ENCODE measurements at regions not wholly inside any gene's neighbourhood (a gene's known extent, or its start where the extent isn't known, plus 50 kb on each side); places are given as distances from the start of the nearest gene placed in this dataset.

DNA sequence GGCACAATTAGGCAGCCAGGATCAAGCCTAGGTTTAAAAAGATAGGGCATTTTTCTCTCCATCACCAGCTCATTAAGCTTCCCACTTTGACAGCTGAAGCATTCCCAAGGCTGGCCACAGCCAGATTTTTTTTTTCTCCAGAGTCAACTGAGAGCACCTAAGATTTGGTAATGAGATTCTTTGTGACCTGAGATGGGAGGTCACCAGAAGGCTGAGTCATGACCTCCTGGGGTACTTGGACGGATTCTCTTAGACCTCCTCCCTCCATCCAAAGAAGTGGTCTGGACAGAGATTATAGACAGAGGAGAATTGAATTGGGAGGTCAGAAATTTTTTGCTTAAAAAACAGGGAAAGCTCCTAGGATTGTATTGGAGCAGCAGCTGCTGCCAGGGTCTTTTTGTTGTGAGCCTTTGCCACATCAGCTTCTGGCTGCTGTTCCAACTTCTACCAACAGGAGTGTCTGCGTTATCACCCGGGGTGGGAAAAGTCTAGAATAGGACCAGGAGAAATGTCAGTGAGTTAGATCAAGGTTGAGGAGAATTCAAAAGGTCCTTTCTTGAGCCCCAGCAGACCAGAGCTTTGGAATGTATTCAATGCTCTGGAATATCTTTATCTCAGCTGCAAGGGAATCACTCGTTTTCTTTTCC is 221.2 kb upstream of the N4BP1 start:
- no peaks in the 10 kb centered on the region for H3K27me3 ChIP-seq (ENCODE audit: control insufficient read depth, insufficient read depth, low read length)
- H3K36me3 ChIP-seq (ENCODE audit: control insufficient read depth, insufficient read depth, low read length): no peaks in the 10 kb centered on the region
- no CpG with 5 or more reads among the region's 4 CpGs for WGBS (ENCODE audit: insufficient coverage)
- no peaks in the 10 kb centered on the region for H3K4me1 ChIP-seq (ENCODE audit: control insufficient read depth, insufficient read depth, low read length)
- H3K4me3 ChIP-seq (ENCODE audit: low read length): no peak overlapping the region
- no peak for DNase-seq
- H3K9me3 ChIP-seq (replicated peaks; ENCODE audit: control insufficient read depth, low read depth, low read length): no peaks in the 10 kb centered on the region
- no peak overlapping the region for H3K27ac ChIP-seq (ENCODE audit: low read length)

GRCh38 chr16:48829336-48830310 is 219.6 kb upstream of the N4BP1 start:
- no peaks in the 10 kb centered on the region for H3K36me3 ChIP-seq (ENCODE audit: control insufficient read depth, insufficient read depth, low read length)
- no peak overlapping the region for H3K4me3 ChIP-seq (ENCODE audit: low read length)
- WGBS (ENCODE audit: insufficient coverage): 88% methylated on average over 12 of the region's 12 CpGs
- H3K9me3 ChIP-seq (replicated peaks; ENCODE audit: control insufficient read depth, low read depth, low read length): no peaks in the 10 kb centered on the region
- H3K27me3 ChIP-seq (ENCODE audit: control insufficient read depth, insufficient read depth, low read length): no peaks in the 10 kb centered on the region
- no peaks in the 10 kb centered on the region for H3K4me1 ChIP-seq (ENCODE audit: control insufficient read depth, insufficient read depth, low read length)
- H3K27ac ChIP-seq (ENCODE audit: low read length): no peak overlapping the region
- DNase-seq: no peak

GRCh38 chr16:48824271-48824670 is 214.3 kb upstream of the N4BP1 start:
- H3K27ac ChIP-seq (ENCODE audit: low read length): no peak overlapping the region
- peak; percentile 5 for DNase-seq
- no peaks in the 10 kb centered on the region for H3K9me3 ChIP-seq (replicated peaks; ENCODE audit: control insufficient read depth, low read depth, low read length)
- H3K4me3 ChIP-seq (ENCODE audit: low read length): no peak overlapping the region
- no CpG with 5 or more reads among the region's 2 CpGs for WGBS (ENCODE audit: insufficient coverage)
- H3K27me3 ChIP-seq (ENCODE audit: control insufficient read depth, insufficient read depth, low read length): no peaks in the 10 kb centered on the region
- H3K4me1 ChIP-seq (ENCODE audit: control insufficient read depth, insufficient read depth, low read length): no peaks in the 10 kb centered on the region
- H3K36me3 ChIP-seq (ENCODE audit: control insufficient read depth, insufficient read depth, low read length): no peaks in the 10 kb centered on the region

DNA sequence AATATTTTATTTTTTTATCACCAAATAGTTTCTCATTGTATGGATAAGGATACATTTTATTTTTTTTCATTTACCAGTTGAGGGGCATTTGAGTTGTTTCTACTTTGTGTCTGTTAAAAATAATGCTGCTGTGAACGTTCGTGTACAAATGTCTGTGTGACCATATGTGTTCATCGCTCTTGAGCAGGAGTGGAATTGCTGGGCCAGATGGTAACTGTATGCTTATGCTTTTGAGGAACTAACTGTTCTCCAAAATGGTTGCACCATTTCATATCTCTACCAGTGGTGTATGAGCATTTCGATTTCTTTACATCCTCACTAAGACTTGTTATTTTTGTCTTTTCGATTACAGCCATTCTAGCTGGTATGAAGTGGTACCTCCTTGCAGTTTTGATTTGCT is 212.5 kb upstream of the N4BP1 start:
- no peak for DNase-seq
- Histone ChIP-seq H3K4me3 (ENCODE audit: low read length) (no peak overlapping the region), H3K36me3 (ENCODE audit: control insufficient read depth, insufficient read depth, low read length) (no peaks in the 10 kb centered on the region), H3K27me3 (ENCODE audit: control insufficient read depth, insufficient read depth, low read length) (no peaks in the 10 kb centered on the region), H3K4me1 (ENCODE audit: control insufficient read depth, insufficient read depth, low read length) (no peaks in the 10 kb centered on the region), H3K27ac (ENCODE audit: low read length) (no peak overlapping the region), H3K9me3 (replicated peaks; ENCODE audit: control insufficient read depth, low read depth, low read length) (no peaks in the 10 kb centered on the region)
- whole genome bisulfite sequencing (ENCODE audit: insufficient coverage): no CpG with 5 or more reads among the region's 5 CpGs

- WGBS (ENCODE audit: insufficient coverage): 63% methylated on average over 2 of the region's 2 CpGs
- H3K9me3 ChIP-seq (replicated peaks; ENCODE audit: control insufficient read depth, low read depth, low read length): no peaks in the 10 kb centered on the region
- DNase-seq: no peak
These were observed 210.4 kb upstream of the N4BP1 start for GRCh38 chr16:48820379-48820778.

GRCh38 chr16:48818257-48818656 is 208.3 kb upstream of the N4BP1 start:
- Histone ChIP-seq H3K4me3 (ENCODE audit: low read length) (no peak overlapping the region), H3K36me3 (ENCODE audit: control insufficient read depth, insufficient read depth, low read length) (no peaks in the 10 kb centered on the region), H3K9me3 (replicated peaks; ENCODE audit: control insufficient read depth, low read depth, low read length) (no peaks in the 10 kb centered on the region), H3K27ac (ENCODE audit: low read length) (no peak overlapping the region), H3K27me3 (ENCODE audit: control insufficient read depth, insufficient read depth, low read length) (peaks cover 14% of the 10 kb centered on the region), H3K4me1 (ENCODE audit: control insufficient read depth, insufficient read depth, low read length) (no peaks in the 10 kb centered on the region)
- WGBS (ENCODE audit: insufficient coverage): 75% methylated on average over 3 of the region's 6 CpGs
- DNase-seq: no peak

More at GRCh38 chr16:48820379-48820778, 210.4 kb upstream of the N4BP1 start:
- H3K36me3 ChIP-seq (ENCODE audit: control insufficient read depth, insufficient read depth, low read length): no peaks in the 10 kb centered on the region
- H3K27ac ChIP-seq (ENCODE audit: low read length): no peak overlapping the region
- no peak overlapping the region for H3K4me3 ChIP-seq (ENCODE audit: low read length)
- H3K27me3 ChIP-seq (ENCODE audit: control insufficient read depth, insufficient read depth, low read length): no peaks in the 10 kb centered on the region
- H3K4me1 ChIP-seq (ENCODE audit: control insufficient read depth, insufficient read depth, low read length): no peaks in the 10 kb centered on the region

DNA sequence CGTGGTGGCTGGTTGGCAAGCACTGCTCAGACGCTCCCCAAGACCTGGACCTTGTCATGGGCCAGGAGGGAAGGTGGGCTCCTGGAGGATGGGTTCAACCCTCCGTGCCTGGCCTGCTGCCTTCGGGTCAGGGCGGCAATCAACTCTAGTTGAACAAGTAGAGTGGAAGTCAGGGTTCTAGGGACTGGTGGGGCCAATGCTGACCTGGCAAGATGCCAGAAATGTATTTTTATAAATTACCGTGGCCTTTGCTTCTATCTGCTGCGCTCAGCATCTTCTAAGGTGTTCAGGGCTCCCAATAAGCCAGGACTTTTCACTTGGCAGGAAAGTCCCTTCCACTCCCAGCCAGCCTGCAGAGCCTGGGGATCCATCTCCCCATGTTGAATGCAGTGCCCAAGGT is 207.1 kb upstream of the N4BP1 start:
- Histone ChIP-seq H3K27me3 (ENCODE audit: control insufficient read depth, insufficient read depth, low read length) (peaks cover 25% of the 10 kb centered on the region), H3K9me3 (replicated peaks; ENCODE audit: control insufficient read depth, low read depth, low read length) (no peaks in the 10 kb centered on the region), H3K27ac (ENCODE audit: low read length) (no peak overlapping the region), H3K36me3 (ENCODE audit: control insufficient read depth, insufficient read depth, low read length) (no peaks in the 10 kb centered on the region), H3K4me1 (ENCODE audit: control insufficient read depth, insufficient read depth, low read length) (no peaks in the 10 kb centered on the region), H3K4me3 (ENCODE audit: low read length) (no peak overlapping the region)
- 78% methylated on average over 7 of the region's 7 CpGs for WGBS (ENCODE audit: insufficient coverage)
- DNase-seq: no peak

GRCh38 chr16:48816393-48816792 is 206.4 kb upstream of the N4BP1 start:
- Histone ChIP-seq H3K27me3 (ENCODE audit: control insufficient read depth, insufficient read depth, low read length) (peaks cover 30% of the 10 kb centered on the region), H3K4me1 (ENCODE audit: control insufficient read depth, insufficient read depth, low read length) (no peaks in the 10 kb centered on the region), H3K27ac (ENCODE audit: low read length) (no peak overlapping the region), H3K9me3 (replicated peaks; ENCODE audit: control insufficient read depth, low read depth, low read length) (no peaks in the 10 kb centered on the region), H3K36me3 (ENCODE audit: control insufficient read depth, insufficient read depth, low read length) (no peaks in the 10 kb centered on the region), H3K4me3 (ENCODE audit: low read length) (no peak overlapping the region)
- DNase-seq: no peak

GRCh38 chr16:48814994-48815393 is 205.0 kb upstream of the N4BP1 start:
- Histone ChIP-seq H3K27me3 (ENCODE audit: control insufficient read depth, insufficient read depth, low read length) (peaks cover 43% of the 10 kb centered on the region), H3K4me1 (ENCODE audit: control insufficient read depth, insufficient read depth, low read length) (no peaks in the 10 kb centered on the region)
- WGBS (ENCODE audit: insufficient coverage): 28% methylated on average over 8 of the region's 8 CpGs

DNA sequence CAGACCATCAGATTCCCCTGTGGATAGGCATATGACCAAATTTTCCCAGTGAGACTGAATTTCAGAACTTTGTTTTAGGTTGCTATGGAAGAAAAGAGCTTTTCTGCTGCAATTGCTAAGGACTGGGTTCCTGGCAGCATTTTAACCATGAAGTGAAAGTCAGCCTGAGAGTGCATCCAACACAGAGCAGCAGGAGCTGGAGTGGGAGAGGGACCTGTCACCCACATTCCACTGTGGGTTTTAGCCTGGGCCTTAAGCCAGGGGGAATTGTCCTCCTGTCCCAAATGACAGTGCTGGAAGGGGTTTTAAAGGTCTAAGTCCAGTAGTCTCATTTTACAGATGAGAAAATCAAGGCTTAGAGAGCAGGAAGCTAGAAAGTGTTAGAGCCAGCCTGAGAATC is 203.5 kb upstream of the N4BP1 start:
- Histone ChIP-seq H3K27me3 (ENCODE audit: control insufficient read depth, insufficient read depth, low read length) (peaks cover 44% of the 10 kb centered on the region), H3K27ac (ENCODE audit: low read length) (no peak overlapping the region), H3K9me3 (replicated peaks; ENCODE audit: control insufficient read depth, low read depth, low read length) (no peaks in the 10 kb centered on the region), H3K36me3 (ENCODE audit: control insufficient read depth, insufficient read depth, low read length) (no peaks in the 10 kb centered on the region), H3K4me1 (ENCODE audit: control insufficient read depth, insufficient read depth, low read length) (no peaks in the 10 kb centered on the region), H3K4me3 (ENCODE audit: low read length) (no peak overlapping the region)
- DNase-seq: no peak

More at GRCh38 chr16:48814994-48815393, 205.0 kb upstream of the N4BP1 start:
- DNase-seq: no peak
- no peak overlapping the region for H3K27ac ChIP-seq (ENCODE audit: low read length)
- H3K4me3 ChIP-seq (ENCODE audit: low read length): no peak overlapping the region
- no peaks in the 10 kb centered on the region for H3K36me3 ChIP-seq (ENCODE audit: control insufficient read depth, insufficient read depth, low read length)
- no peaks in the 10 kb centered on the region for H3K9me3 ChIP-seq (replicated peaks; ENCODE audit: control insufficient read depth, low read depth, low read length)

Data from muscle of leg (tissue), 3 donors.